Limb (tissue), 2 donors: ENCODE measurements at regions not wholly inside any gene's neighbourhood (a gene's known extent, or its start where the extent isn't known, plus 50 kb on each side); places are given as distances from the start of the nearest gene placed in this dataset.

ENCODE experiments used
- DNase-seq, 2 donors: peaks; one replicate each; pipeline ENCODE4 v3.0.0-alpha.2; 2016; ENCODE audit errors: extremely low spot score in 2 of 2

DNA sequence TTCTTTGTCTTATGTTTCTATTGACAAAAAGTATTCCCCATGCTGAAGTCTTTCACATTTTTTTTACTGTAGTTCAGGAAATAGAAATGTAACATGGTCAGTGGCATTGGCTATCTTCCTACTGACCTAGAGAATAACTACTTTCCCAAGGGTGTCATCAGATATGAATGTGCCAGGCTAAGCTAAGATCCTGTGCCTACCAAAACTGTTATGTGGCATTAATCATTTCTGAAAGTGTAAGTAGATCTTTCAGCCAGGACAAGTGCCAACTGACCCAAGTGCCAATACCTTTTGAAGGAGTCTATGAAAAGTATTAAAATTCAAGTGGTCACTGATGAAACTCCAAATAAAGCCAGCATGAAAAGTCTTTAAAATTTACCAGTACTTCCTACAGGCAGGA, 165.3 kb downstream of the TNFSF18 start:
- DNase-seq: no peak

DNA sequence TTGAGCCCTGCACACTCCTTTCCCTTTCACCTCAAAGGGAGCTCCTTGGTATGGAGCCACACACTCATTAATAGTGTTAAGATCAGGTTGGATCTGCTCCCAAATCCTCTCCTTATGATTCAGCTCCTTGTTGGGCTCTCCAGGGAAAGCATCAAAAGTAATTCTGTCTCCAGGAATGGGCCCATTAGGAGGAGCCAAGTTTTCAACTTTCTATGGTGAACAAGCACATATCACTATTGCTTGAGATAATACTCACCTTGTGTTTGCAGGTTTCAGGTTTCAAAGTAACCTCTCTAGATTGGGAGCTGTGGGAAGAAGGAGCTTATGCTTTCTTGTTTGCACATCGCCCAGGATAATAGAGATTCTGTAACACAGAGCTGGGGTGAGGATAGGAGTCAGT, 164.8 kb downstream of the TNFSF18 start:
- DNase-seq: no peak

DNA sequence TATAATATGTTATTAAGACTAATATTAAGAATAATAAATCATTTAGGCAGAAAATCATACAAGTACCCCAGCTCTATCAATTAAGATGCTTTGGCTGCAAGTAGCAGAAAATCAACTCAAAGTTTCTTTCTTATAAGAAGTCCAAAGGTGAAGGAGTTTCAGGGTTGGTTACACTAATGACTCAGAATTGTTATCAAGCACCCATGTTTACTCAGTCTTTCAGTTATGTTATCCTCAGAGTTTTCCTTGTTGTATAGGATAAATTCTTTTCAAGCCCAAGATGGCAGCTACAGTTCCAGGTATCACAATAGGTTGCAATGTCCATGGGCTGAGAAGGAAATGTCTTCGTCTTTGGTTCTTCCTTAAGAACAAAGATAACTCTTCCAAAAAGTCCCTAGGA, 163.6 kb downstream of the TNFSF18 start:
- no peak for DNase-seq

DNA sequence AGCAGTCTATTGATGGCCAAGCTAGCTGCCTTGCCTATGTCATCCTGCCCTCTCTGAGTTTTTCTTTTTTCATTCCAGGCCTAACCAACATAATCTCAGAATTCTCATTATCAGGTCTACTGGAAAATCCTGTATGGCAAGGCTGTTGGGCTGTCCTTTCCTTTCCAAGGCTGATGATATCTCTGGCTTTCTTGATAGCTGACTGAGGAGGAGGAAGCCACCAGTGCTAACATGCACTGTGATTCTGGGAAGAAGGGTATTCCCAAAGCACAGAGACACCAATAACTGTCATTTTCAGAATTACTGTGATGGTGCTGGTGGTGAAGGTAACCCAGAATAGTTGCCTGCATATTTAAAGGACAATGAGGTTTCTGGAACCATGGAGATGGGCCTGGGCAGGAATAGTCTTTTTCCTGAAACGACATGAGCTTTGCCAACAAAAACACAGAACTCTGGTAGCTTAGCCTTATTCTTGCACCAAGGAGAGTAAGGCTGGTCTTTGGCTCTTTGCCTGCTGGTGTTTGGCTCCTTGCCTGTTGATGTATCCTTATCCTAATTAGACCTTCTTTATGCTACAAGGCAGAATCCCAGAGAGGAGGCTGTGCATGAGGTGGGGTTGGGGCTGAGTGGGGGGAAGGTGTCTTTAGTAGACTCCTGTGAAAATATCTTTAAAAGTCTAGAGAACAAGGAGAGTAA, 157.4 kb downstream of the TNFSF18 start:
- no peak for DNase-seq

DNA sequence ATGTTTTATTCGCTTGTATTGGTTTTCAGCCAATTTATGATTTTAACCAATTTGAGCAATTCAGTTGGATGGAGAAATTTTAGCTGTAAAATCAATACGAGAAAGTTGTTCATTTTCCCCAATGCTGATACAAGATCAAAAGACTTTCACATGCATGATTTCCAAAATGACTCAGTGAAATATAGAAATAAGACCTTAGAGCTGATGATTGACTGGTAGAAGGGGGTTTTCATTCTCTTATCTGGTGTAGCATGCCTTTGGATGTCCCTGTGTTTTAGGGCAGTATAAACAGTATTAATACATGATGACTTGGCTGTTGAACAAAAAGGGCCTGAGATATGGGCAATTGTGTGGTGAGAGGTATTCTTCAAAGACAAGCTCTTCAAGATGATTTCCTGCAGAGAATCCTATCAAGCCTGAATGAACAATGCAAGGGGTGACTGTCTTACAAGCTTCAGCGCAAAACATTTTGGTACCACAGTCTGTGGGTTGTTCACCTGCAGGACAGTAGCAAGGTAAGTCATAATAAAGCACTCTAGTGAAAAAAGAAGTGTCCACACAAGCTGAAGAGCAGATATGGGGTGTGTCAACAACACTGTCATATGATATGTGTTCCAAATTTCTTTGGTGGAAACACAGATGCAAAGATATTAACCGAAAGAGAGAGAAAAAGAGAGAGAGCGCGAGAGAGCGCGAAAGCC, 156.2 kb downstream of the TNFSF18 start:
- DNase-seq: no peak

DNA sequence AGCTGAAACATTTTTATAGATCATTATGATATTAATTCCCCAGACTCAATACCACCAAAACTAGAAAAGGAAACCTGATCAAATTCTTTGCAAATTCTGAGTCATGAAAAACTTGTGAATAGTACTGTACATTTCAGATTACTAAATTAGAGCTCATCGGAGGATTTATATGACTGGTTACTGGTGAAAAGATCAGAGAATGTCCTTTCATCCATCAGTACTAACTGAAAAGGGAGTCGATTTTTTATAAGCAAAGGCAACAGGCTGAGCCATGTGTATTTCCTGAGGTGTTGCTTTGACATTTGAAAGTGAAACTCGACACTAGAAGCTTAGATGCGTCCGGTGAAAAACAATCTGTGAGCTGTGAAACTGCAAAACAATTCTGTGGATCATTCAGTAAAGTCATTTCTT, 155.7 kb downstream of the TNFSF18 start:
- DNase-seq: no peak

DNA sequence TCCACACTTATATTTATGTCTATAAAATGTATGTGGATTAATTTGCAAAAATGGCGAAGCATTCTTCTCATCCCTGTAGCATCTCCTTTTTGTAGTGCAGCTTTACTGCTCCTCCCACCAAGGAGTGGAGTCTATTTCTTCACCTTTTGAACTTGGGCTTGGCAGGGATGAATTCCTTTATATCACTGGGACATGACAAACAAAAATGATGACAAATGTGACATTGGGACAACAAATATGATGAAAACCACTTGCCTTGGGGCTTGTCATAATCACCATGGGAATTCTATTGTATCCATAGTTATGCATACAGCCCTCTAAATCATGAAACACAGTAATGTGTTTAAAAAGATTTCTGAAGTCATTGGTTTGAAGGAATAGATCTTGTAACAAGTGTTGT, 155.0 kb downstream of the TNFSF18 start:
- DNase-seq: no peak

DNA sequence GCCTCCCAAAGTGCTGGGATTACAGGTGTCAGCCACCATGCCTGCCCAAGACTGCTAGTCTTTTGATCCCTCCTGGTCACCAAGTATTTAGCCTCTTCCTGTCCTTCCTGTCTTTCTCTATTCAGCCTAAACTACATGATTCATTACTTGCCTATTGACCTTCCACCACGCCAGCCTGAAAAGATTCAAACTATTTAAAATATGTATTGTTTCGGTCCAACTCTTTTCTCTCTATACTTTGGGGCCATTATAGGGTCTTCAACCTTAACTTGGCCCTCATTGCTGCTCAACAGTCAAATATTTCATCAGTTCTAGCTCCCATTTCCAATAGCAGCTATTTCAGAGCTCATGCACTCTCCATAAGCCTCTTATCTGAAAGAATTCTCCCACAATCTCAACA, 153.0 kb downstream of the TNFSF18 start:
- no peak for DNase-seq

DNA sequence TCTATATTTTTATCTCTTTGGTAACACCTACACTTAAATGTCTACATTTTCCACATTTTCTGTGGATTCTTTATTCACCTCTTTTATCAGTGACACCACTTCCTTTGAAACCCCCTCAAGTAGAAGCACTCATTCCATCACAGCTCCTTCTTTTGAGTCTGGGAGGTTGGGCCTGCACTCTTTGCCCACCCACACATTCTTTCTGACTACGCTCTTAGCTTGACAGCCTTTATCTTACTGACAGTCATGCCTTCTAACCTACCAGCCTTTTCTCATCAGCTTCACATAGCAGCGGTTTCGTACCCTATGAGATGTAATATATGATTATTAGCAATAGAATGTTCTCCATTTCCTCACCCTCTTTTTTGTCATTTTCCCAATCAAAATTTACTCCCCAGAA, 151.9 kb downstream of the TNFSF18 start:
- DNase-seq: no peak

DNA sequence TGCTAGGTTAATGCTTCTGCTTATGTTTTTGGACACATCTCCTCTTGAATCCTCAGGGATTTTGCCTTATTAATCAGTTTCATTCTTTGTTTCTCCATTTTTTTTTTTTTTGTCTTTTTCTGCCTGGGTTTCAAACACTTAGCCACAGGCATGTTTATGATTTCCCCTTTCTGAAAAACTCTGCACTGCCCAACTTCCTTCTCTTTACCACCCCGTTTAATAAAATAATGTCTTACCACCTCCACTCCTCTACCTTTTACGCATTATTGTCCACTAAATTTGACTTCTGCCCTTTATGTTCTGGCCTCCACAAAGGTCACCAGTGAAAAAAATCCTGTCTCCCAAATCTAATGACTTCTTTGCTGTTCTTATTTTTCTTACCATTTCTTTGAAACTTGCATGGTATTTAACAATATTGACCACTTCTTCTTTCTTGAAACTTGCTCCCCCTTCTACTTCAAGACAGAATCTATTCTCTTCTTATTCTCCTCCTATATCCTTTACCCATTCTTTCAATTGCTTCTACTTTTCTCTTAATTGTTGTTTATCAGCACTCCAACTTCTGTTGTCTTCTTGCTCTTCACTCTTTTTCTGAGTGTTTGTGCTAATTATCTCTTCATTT, 150.3 kb downstream of the TNFSF18 start:
- DNase-seq: no peak

DNA sequence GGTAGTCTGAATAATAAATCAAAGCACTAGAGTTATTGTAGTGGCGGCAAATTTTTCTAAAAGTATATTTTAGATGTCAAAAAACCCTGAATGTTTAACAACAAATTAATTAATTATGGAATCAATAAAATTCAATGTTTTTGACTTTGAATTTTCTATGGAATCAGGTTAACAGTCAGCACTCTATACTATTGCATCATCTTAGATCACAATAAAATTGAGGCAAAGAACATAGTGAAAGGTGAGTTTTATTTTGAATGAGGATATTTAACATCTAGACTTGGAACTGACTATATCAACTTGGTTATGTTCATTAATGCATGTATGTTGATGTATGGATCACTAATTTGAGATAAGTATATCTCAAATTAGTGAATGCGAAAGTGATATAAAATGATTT, 148.5 kb downstream of the TNFSF18 start:
- DNase-seq: no peak

DNA sequence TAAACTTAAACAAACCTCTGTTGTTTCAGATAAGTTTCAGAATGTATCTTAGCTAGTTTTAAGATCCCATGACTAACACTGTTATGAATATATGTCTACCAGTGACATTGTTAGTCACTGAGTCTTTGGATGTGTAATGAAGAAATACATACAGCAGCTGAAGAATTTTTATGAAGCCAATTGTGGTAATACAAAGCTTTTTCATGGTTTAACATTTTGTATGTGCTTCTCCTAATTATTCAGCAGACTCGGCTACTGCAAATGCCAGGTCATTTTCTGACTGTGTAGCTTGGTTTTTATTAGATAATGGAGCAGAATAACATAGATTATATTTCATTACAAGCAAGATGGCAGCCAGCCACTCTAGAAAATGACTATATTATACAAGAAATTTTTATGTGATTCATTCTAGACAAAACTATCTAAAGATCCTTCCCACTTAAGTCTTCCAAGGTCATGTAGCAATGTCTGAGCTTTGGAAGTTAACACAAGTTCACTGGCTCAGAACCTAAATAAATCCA, 147.8 kb downstream of the TNFSF18 start:
- no peak for DNase-seq

DNA sequence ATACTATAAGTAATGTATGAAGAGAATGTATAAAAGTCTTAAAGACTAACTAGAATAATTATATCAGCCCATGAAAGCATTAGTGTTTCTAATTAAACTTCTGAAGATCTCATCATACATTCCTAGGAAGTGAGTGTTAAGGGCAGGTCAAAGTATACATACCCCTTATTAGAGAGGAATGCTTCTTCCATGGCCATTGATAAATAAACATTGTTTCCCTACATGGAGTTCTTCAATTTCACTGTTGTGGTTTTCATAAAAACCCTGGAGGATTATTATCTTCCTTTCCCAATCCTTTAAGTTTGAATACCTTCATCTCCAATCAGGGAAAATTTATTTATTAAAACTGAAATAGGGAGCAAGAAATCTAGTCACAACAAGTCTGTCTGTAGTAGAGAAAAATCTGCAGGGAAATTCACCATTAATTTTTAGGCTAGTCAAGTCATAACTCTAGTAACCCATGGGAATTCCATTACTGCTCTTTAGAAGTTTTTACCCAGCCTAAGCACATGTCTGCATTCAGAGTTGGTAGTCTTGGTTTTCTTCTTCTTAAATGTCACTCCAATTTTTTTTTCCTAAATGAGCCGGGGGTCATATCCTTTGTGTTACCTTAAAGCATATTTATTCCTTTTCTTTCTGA, 147.0 kb downstream of the TNFSF18 start:
- DNase-seq: no peak

DNA sequence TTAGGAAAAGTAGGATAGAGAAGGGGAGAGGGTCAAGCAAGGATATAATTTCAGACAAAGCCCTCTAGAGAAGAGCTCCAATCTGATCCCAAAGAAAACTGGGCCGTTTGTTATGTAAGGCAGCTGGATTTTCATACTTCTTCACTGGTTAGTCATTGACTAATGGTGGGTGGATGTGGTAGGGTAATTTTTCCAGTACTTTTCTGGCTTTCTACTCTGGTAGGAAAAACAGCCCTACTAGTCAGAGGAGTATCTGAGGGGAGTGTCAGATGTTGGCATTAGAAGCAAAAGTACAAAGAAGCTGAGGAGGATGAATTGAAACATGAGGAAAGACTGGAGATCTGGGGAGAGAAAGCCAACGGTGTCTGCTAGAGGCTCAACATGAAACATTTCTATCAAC, 145.3 kb downstream of the TNFSF18 start:
- no peak for DNase-seq

DNA sequence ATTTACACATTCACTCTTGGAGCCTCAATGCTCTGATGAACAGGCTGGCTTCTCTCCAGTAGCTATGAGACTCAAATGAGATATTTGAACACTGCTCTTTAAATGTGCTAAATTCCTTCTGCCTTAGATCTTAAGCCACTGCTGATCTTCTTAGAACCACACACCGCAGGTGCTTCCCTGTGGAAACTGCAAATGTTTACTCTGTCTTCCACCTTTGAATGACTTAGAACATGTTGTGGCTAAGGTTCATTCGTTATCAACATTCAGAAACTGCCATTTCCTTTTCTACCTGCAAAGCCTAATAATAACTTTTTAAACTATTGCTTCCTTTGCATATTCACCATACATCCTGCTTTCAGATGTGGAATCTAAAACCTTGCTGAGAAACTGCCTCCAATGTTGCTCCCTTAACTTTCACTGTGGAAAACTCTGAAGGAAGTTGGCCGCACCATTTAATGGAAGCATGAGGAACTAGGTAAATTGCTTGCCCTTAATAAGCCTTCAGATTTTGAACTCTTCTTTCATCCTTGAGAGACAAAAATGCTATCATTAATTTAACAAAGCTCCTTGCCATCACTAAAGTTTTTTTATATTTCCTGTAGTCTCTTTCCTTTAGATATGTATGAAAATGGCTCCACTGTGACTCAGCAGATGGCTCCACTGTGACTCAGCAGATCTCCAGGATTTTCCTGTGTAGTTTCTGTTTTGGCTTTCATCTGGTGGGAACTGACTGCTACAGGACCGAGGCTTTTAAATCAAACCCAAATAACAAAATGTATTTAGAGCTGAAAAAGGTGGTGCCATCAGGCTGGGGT, 143.8 kb downstream of the TNFSF18 start:
- no peak for DNase-seq

DNA sequence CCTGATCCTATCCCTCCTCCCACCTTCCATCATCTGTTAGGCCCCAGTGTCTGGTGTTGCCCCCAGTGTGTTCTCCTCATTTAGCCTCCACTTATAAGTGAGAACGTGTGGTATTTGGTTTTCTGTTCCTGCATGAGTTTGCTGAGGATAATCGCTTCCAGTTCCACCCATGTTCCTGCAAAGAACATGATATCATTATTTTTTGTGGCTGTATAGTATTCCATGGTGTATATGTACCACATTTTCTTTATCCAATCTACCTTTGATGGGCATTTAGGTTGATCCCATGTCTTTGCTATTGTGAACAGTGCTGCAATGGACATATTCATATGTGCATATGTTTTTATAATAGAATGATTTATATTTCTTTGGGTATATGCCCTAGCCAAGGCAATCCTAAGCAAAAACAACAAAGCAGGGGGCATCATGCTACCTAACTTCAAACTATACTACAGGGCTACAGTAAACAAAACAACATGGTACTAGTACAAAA, 142.9 kb downstream of the TNFSF18 start:
- DNase-seq: no peak

DNA sequence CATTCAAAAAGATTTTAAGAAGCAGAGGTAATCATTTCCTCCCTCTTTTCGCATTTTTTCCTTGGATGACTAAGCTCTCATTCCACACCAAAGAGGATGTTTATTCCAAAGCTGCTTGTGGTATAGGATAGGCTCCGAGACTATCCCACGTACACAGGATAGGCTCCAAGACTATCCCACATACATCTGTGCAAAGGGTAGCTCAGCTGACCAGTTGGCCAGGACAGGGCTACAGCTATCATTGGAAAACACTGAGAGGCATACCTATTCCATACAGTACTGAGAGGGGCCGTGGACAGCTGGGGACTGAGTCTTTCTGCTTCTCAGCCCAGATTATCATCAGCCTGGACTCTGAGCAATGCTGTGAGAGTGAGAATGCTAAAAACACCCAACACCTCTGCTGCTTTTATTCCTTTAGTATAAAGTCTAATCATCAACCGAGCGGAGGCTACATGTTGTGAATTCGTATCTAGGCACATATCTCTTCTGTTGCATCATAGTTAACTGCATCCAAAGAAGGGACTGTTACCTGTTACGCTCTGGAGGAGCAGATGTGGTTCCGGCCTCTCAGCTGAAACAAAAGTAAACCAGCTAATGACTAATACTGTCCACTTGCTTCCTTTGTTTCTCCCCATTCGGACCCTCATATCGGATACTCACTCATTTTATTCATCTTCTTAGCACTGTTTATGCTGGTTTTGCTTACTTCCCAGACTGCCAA, 141.0 kb downstream of the TNFSF18 start:
- DNase-seq: no peak

DNA sequence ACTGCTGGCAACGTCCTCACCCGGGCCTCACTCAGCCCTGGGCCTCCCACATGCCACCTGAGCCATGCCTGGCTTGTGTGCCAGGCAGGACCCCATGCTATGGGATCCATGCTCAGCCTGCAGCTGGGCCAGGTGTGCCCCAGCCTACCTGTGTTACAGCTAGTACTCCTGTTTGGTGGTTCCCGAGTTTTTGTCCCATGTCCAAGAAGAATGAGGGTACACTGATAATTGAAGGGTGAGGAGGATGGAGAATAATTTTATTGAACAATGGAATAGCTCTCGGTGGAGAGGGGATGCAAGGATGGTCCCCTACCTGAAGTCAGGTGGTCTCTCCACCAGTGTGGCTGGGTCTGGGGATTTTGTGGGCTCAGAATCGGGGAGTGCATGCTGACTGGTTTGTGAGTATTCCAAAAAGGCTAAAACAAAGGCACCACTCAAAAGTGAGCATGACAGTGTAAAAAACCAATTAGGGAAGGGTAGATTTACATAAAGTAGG, 137.9 kb downstream of the TNFSF18 start:
- no peak for DNase-seq

DNA sequence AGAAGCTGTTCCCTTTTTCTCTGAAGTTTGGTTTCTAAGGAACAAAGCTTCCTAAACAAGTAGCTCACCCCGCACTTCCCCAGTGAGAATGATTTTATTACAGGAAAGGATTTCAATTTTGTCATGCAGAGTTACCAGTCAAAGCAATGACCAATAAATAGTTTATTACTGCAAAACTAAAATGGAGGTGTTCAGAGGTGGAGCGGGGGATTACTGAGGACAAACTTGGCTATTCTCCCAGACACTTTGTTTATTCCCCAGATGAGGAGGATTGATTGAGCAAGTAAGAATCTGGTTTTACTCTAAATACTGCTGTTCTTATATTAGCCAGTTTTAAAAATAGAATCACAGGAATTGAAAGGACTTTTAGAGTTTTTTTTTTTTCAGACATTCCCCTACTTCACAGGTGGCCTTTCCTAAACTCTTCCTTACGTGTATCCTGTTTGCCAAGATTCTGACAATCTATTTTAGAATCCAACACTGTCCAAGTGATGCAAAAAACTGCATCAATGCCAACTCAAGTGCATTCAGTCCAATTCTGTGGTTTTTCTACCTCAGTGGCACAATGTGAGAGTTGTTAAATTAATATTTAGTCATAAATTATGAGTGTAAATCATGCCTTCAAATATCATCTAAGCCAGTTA, 136.1 kb downstream of the TNFSF18 start:
- peak in 1 of 2 donors; percentile 24 for DNase-seq

DNA sequence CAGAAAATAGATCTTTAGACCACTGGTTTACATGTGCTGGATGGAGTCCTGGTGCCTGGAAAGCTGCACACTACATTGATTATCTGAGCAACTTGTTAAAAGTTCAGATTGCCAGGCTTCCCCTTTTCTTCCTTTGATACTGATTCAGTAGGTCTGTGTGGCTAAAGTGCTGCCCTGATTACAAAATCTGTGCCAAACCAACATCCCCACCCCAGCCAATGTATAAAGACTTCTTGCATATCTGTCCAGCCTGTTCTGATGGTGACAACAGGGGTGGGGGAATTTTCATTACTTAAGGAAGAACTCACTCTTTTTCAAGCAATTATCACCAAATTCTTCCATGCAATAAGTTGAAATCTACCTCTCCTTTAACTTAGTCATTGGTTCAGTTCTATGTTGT, 135.5 kb downstream of the TNFSF18 start:
- DNase-seq: no peak
